RWPE1 (cell line): ENCODE measurements at regions not wholly inside any gene's neighbourhood (a gene's known extent, or its start where the extent isn't known, plus 50 kb on each side); places are given as distances from the start of the nearest gene placed in this dataset.

Experiments
- CTCF ChIA-PET: fragments of 350-600 bp; sonication (Branson Sonifier 250); formaldehyde crosslinking; extraction: SDS; loops from one replicate; lab custom pipeline; 2021; lab: Yijun Ruan, JAX
- POLR2A ChIA-PET: fragments of 400-600 bp; formaldehyde crosslinking; extraction: SDS; loops from one replicate; lab custom pipeline; 2020; ENCODE audit warnings: antibody characterized with exemption; ENCODE audit not compliant: low non-redundant PET; lab: Yijun Ruan, JAX
- DNase-seq: peaks from one replicate; pipeline ENCODE4 v3.0.0; 2012; ENCODE audit warnings: low spot score
- H3K27ac ChIP-seq: fragments of 450-650 bp; 2 replicates; pipeline ENCODE4 v1.5.1; 2017
- TF ChIP-seq, protein P1 (sequence below): fragments of 450-650 bp; conservative IDR thresholded peaks from 2 replicates; pipeline ENCODE4 v1.5.1; 2017; ENCODE audit warnings: low read depth, mild to moderate bottlenecking

DNA sequence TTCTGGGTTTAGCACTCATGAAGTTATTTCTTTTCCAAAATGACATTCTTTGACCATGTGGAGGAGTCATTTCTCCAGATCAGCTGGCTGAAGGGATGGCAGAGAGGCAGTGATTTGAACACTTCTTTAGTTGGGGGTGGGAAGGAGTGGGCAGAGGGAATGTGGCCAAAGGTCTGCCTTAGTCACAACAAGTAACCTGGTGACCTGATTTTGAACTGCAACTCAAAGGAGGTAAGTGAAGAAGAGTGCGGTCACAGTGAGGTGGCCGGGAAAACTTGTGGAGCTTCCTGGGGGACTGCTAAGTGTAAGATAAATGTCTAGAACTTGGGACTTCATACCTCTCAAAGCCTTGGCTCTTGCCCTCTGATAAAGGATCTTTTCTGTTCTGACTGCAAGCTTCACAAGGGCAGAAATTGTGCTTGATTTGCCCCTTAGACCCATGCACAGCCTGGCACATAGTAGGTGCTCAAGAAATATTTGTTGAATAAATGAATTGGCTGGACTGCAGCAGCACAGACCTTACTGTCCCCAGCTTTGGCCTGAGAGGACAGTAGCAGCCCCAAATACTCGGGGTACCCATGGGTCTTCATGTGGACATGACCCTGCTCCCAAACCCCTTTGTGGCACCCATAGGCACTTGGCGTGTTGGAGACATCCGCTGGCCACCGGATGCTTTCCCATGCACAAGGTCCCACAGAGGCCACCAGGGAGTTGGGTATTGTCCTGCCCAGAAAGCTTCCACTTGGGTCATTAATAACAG is 99.0 kb upstream of the ALX4 start:
- POLR2A ChIA-PET: no interaction called here
- H3K27ac ChIP-seq: no peak overlapping the region
- DNase-seq: no peak
- CTCF ChIA-PET: interaction anchor here (0.5 kb wide), 1 partner anchor 10 kb away, joined by 4 read pairs; no protein-coding TSS in a partner anchor
- TF ChIP-seq, protein P1, sequence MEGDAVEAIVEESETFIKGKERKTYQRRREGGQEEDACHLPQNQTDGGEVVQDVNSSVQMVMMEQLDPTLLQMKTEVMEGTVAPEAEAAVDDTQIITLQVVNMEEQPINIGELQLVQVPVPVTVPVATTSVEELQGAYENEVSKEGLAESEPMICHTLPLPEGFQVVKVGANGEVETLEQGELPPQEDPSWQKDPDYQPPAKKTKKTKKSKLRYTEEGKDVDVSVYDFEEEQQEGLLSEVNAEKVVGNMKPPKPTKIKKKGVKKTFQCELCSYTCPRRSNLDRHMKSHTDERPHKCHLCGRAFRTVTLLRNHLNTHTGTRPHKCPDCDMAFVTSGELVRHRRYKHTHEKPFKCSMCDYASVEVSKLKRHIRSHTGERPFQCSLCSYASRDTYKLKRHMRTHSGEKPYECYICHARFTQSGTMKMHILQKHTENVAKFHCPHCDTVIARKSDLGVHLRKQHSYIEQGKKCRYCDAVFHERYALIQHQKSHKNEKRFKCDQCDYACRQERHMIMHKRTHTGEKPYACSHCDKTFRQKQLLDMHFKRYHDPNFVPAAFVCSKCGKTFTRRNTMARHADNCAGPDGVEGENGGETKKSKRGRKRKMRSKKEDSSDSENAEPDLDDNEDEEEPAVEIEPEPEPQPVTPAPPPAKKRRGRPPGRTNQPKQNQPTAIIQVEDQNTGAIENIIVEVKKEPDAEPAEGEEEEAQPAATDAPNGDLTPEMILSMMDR: no peak

DNA sequence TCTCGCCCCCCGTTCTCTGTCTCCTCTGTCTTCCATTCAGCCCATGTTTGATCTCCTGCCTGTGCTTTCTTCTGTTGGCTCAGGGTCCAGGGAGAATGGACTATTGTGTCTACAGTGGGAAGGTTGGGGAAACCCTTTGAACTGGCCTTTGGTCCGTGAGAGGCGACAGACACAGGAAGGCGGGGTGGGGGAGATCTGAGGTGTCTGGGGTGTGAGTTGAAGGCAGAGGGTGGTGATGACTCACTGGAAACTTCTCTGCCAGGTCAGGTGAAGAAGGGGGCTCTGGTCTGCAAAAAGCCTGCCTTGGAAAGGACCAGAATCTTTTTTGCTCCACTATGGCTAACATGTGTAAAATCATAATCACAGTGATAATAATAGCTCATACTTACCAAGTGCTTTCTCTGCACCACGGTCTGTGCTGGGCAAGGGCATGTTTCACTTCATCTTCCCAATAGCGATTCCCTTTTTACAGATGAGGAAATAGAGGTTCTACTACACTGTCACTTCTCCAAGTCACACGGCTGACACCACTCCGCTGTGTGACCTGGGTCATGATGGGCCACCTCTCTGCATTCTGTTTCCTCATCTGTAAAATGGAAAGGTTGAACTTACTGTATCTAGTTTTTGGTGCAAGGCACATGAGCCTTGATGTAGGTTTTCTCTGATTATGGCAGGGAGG is 99.8 kb upstream of the ALX4 start:
- TF ChIP-seq, protein P1: no peak
- CTCF ChIA-PET: interaction anchor here (0.5 kb wide), 1 partner anchor 11 kb away, joined by 4 read pairs; no protein-coding TSS in a partner anchor
- H3K27ac ChIP-seq: no peak overlapping the region
- no peak for DNase-seq
- POLR2A ChIA-PET: no interaction called here

DNA sequence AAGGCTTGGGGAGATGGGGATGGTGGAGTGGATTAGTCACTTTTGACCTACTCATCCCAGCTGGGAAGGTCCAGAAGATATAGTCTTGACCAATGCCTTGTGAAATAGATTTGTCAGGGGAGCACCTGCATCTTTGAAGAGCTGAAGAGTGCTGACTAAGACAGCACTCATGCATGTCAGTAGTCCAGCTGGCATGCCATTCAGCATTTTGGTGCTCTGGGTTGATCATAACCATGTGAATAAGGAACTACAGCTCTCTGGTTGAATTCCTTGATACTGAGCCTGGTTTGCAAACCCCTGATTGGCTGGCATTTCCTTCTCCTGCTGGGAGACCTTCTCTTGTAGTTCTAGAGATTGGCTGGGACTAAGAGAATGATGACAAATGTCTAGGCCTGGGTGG is 106.8 kb upstream of the ALX4 start:
- no peak overlapping the region for H3K27ac ChIP-seq
- peak; percentile 28 for DNase-seq
- CTCF ChIA-PET: interaction anchor here (0.7 kb wide), 1 partner anchor 11 kb away, joined by 4 read pairs; no protein-coding TSS in a partner anchor
- POLR2A ChIA-PET: no interaction called here
- TF ChIP-seq, protein P1: no peak

DNA sequence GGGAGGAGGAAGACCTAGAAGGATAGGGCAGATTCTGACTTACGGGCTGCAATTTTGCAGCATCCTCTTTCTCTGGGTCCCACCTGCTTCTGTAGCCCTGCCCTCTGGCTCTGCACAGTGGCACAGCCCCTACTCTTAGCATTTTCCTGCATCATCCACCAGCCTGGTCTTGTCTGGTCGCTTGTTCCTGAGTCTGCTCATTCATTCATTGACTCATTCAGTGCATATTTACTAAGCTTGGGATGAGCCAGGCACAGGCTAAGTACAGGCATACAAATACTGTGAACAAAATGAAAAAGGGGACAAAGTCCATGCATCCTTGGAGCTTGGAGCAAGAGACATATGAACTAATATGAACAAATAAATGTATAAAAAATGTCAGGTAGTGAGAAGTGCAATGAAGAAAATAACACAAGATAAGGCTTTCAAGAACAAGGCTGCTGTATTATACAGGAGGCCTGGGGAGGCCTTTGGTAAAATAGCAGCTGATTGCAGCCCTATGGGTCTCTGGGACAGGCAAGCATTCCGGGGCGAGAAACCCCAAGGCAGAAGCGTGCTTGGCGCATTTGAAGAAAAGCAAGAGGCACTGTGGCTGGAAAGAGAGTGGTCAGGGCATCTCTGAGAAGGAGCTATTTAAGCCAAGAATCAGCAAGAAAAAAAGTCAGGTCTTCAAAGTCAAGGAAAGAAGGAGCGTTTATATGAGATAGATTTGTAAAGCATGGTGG is 108.0 kb upstream of the ALX4 start:
- TF ChIP-seq, protein P1: no peak
- no peak overlapping the region for H3K27ac ChIP-seq
- ChIA-PET CTCF (interaction anchor here (0.6 kb wide), 1 partner anchor 77 kb away, joined by 3 read pairs; no protein-coding TSS in a partner anchor), POLR2A (no interaction called here)
- no peak for DNase-seq

DNA sequence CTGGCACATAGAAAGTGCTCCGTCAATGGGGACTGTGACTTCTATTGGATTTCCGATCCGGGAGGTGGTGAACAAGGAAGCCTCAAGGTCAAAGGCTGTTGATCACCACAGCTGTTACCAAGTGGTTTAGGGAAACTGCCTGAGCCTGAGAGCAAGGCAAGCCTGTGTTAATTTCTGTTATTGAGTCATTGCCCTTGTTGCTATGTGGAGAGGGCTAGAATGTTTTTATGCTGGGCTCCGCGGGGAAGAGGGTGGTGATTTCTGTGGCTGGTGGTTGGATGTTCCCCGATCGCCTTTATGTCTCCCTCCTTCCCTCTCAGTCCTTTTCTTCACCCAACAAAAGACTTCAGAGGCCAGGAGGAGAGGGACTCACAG is 108.5 kb upstream of the ALX4 start:
- no peak for DNase-seq
- ChIA-PET POLR2A (no interaction called here), CTCF (interaction anchor here (0.6 kb wide), 1 partner anchor 78 kb away, joined by 3 read pairs; no protein-coding TSS in a partner anchor)
- no peak overlapping the region for H3K27ac ChIP-seq
- TF ChIP-seq, protein P1: no peak

DNA sequence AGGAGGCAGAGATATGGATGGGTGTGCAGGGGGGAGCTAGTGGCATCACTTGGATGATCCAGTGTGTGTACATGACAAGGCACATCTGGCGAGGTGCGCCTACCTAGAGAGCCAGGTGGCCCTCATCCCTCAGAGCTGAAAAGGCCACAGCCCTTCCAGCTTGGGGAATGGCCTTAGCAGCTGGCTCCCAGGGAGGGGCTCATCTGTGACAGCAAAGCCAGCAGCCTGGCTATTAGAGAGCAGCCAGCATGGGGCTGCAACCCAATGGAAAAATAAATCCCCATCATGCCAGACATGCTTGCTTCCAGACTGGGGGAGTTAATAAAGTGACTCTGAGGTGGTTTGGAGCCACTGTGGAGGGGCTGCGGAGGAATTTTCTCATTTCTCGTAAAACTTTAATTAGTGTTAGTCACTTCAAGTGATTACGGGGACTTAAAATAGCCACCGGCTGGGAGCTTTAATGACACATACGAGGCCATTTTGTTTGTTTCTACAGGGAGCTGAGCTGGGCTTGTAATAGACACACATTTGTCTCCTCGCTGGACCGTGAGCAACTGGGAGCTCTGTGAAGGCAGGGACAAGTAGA is 111.2 kb upstream of the ALX4 start:
- DNase-seq: no peak
- TF ChIP-seq, protein P1: no peak
- H3K27ac ChIP-seq: no peak overlapping the region
- POLR2A ChIA-PET: no interaction called here
- CTCF ChIA-PET: no interaction called here
